ENCODE measurements at regions not wholly inside any gene's neighbourhood (a gene's known extent, or its start where the extent isn't known, plus 50 kb on each side); places are given as distances from the start of the nearest gene placed in this dataset.
"Not testable (repeated sequence)": the region's sequence is repeated elsewhere in the genome, so short reads cannot be mapped to it uniquely, and the experiment has no call there.

DNA sequence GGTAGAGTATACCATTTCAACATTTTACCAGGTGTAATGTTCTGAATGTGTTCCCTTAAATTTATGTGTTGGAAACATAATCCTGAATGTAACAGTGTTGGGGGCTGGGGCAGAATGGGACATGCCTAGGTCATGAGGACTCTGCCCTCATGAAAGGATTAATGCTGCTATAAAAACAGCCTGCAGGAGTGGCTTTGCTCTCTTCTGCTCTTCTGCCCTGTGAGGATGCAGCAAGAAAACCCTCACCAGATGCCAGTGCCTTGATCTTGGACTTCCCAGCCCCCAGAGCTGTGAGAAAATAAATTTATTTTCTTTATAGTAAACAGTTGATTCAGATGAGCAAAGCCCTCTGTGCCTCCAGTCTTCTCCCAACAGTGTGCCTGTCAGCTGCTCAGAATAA is 326.0 kb upstream of the ONECUT1 start:
- DNase-seq, result no peak

DNA sequence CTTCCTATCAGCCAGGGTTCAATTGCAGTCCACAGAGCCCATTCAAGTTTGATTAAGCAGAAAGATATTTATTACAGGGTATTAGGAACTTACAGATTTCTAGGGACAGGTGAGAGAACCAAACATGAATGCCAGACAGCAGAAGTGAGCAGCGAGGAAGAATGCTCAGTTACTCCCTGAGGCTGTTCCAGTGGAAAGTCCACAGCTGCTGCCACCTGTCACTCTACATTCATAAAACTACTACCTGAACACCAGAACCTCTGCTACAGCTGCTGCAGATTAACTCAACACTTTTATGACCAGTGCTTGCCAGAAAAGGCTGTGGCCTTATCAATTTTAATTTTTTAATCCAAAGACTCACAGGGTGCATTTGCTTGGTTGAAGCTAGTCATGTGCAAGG is 325.4 kb upstream of the ONECUT1 start:
- DNase-seq, result no peak

DNA sequence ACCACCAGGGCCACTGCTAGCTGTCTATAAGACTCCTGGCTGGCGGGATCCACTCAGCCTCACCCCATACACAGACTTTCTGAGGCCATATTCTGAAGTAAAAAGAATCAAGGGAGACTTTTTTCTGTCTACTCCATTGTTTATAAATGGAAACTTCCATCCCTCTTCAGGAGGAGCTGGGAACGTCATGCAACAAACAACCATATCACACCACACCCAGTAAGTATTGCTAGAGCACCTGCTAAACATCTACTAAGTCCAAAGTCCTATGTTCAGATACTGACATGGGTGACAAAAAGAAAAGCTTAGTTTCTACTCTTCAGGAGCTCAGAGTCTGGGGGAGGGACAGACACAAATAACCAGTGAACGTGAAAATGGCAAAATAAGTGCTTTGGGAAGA is 324.8 kb upstream of the ONECUT1 start:
- no peak for DNase-seq

DNA sequence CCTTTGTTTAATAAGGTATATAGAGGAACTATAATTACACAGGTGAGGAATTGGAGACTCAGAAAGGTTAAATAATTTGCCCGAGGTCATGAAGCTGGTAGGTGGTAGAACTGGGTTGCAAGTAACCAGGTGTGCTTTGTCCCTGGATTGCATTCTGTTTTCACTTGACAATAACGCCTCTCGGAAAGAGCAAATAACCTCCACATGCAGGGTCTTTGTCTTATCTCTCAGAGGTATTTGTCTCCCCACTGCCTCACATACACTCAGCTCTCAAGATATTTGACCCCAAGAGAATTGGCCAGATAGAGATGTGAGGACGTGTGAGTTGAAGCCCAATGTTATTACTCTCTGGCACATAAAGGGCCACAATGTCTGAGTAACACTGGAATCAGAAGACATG is 320.9 kb upstream of the ONECUT1 start:
- no peak for DNase-seq

DNA sequence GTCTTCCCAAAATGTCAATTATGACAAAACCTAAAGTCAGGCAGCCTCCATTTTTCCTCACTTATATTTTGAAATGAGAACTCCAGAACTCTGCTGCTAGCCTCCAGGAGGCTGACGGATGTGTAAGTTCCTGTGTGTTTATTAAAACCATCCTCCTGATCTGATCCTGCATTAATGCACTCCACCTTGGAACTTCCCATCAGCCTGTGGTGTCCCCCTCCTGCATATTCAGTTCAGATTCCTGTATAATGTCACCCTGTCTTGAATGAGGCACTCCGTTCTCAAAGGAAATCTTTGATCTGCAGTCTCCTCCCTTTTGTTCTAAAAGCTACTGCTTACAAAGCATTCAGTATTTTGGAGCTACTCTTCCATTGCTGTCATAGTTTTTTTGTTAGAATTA is 318.2 kb upstream of the ONECUT1 start:
- no peak for DNase-seq

DNA sequence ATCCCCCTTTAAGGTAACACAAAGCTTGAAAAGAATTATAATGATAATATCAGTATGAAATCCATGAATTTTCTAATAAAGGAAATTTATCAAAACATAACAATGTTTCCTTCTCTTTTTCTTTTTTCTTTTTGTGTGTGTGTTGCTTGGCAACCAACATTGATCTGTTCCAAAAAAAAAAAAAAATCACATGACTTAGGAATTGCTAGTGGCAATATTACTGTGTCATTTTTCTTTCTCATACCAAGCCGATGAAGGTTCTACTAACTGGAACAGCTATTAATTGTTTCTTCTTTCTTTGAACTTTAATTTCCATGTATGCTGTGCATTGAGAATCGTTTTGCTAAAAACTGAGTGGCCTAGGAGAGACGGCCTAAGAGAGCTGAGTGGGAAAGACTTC is 317.7 kb upstream of the ONECUT1 start:
- DNase-seq, result no peak

DNA sequence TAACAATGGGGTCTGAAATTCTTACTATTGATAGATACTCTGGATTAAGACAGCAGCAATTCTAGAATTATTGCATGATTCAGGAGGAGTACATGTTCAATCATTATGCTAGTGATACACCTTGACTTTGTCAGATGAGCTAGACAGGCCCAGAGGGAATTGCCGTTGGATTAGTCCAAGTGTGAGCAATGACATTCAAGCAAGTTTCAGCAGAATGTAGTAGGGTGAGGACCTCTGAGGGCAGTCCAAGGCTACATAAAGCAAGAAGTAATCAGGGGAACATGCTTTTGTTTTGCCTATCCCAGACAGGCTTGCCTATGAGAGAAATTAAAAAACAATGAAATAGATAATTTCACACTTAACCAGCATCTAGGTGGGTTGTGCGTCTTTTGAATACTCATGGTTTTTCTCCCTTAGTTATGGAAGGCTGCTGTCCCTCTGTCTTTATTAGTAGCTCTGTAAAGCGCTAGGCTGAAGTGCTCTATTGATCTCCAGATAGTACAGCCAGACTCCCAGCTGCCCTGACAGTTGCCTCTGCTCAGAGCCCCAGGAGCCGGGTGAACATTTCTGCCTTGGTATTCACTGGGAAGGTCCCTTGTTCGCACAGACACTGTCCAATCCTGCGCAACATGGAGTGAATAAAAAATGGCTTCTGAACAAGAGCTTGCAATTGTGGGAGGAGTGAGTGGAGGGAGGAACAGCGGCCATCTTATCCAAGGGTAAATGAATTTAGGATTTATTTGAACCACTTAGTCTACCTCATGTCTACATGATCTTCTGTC is 316.6 kb upstream of the ONECUT1 start:
- DNase-seq, result no peak

DNA sequence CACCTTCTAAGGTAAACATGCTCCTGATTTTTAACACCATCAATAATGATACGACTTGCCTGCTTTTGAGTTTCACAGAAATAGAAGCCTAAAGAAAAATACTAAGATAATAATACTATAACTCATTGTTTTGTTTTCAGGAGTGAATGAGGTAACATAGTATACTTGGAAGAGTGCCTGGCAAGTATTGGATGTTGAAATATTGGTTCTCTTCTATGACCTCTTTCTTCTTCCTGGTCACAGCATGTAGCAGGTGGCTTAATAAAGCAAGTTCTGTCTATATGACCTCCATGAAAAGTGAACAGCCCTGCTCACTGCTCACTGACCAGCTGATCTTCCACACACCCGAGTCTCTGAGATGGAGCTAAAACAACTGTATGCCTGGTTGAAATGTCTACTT is 312.3 kb upstream of the ONECUT1 start:
- no peak for DNase-seq

DNA sequence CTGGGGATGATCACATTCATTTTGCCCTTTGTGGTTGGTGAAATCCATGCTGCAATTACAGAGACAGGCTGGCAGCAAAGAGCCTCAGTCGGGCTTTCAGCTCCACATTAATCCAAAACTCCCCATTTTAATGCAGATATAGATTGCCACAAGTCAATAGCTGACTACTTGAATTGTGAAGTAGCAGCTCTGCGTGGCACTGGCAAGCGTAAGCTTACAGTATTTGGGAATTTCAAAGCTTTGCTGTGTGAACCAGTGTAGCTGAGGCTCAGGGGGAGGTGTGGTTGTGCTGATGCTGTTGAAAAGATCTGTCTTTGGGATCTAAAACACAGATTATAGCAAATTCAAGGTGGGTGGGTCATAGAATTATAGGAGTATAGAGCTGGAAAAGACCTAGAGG is 290.3 kb upstream of the ONECUT1 start:
- DNase-seq, result no peak

DNA sequence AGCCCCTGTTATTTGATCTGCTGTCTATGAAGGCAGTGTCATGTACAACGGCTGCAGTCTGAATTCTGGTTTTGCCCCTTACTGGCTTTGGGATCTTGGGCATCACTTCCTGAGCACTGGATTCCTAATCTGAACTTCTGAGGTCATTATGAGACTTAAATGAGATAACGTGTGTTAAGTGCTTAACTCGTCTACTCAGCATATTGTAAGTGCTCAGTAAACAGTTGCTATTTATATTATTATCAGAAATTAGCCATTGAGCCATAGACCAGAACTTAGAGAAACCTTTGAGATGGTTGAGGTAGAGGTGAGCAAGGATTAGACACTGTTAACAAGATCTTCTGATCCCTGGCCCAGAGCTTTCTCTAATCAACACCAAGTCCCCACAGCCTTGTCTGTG is 284.1 kb upstream of the ONECUT1 start:
- no peak for DNase-seq

DNA sequence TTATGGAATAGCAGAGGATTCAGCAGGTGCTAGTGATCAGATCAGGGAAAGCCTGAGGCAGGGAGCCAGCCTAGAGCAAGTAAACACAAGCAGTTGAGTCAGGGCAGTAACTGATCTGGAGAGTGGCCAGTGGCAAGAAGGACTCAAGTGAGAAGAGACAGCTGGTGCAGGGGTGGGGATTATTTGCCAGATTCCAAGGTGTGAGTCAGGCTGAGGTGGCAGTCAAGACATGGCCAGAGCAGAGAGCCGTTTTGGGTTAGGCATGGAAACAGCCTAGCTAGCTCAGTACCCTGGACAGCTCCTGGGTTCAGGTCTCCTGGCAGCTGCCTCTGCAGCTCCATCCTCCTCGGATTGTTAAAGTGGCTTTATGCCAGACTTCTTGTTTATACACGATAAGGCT is 281.9 kb upstream of the ONECUT1 start:
- DNase-seq, result no peak

DNA sequence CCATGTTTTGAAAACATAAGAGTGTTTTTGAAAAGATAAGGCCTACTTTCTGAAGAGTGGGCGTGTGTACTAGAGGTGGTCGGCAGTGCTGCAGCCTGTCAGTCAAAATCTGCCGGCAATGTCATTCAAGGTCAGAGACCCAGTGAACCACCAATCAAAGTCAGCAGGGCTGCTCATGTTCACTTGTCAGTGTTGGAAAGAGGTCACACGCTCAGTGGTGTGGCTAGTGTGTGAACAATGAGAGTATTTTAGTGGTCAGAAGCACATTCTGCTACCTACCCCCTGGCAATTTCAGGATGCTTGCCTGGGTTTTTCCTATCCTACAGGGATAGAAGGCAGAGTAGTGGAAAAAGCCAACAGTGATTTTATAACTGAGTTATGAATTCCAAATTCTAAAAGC is 278.5 kb upstream of the ONECUT1 start:
- DNase-seq, result no peak

DNA sequence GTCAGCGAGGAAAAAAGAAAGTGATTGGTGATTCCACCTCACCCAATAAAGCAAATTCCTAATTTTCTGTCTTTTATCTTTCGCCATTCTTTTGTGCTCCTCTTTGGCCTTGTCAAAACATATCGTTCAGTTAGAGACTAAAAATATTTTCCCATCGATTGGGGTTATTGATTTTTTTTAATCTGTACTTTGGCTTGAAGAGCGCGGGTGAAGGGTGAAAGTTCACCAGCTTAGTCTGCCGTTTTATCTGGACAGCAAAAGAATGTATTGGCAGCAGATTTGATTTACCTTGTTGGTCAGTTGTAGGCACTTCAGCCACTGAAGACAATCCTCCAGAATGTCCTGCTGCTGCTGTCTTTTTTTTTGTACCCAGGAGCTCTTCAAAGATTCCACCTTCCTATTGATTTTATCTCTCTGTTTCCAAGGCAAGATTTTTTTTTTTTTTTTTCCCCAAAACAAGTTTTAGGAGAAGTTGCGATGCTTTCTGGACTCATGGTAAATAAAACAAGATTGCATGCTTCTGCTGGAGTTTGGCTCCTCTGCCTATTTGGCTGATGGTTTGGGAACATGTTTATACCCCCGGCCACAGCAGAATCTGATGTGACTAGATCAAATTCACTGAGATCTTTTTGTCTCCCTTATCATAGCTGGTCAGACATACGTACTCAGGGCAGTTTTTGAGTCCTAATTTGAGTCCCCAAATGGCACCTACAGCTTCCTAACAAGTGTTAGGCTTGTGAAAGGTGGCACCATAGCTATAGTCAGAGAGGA is 269.3 kb upstream of the ONECUT1 start:
- no peak for DNase-seq

DNA sequence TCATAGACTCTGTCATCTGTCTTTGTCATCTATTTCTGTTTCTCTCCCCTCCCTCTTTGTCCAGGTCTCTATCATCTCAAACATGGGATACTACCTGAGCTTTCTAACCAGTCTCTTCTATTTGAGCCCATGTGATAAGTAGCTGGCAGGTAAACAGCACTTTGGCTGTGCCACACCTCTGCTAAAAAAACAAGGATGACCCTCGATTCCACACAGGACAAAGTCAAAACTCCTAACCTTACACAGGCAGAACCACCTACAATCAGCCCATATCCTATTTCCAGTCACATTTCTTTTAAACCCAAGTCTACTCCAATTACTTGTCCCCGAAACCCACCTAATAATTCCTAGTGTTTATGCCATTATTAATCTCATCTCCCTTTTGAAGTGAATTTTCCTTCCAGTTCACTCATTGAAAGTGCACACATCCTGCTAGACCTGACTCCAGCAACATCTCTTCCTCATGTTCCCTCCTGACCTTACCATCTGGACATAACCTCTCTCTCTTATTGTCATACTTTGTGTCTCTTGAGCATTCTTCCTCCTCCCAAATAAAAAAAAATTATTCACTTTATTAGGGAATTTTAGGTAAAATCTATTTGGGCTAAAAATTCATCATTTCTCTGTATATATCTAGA is 256.1 kb upstream of the ONECUT1 start:
- no peak for DNase-seq

DNA sequence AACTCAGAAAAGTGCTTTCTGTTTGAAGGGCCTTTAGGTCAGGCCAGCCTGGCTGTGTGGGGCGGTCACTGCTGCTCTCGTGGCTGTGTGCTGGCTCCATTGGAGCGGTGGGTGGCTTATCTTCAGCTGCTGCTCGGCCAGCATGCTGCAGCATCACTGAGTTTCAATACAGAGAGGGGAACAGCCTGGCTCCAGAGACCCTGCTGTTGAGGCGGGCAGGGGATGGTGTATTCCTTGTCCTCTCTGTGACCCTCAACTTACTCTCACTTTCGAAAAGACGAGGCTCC is 248.5 kb upstream of the ONECUT1 start:
- DNase-seq, result no peak

DNA sequence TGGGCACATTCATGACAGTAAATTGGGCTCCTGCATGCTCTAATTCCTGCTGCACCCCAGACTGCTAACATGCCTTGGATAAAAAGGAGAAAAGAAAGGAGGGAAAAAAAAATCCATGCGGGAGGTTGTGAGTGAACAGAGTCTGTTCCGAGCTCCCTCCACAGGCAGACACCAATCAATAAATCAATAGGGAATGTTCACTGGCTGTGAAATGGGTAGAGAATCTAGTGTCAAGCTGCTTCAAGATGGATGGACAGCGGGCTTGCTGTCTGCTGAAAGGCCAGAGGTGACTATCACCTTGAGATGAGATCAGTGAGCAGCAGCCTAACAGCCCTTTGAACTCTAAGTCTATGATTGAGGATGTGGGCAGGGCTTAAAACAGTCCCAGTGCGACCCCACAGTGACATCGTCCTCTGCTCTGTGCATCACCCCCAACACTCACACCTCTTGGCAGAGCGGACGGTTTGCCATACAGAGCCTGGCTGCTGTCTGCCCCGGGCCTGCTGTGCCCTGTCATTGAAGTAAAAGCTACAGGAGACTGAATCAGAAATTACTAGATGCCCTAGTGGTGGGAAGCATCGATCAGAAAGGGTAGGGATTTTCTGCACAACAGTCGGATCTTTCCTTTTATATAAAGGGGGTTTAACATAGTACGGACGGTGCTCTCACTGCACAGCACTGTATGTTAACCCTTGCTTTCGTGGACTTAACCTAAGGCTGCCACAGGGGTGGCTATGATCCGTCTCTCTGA is 247.9 kb upstream of the ONECUT1 start:
- DNase-seq, result no peak

DNA sequence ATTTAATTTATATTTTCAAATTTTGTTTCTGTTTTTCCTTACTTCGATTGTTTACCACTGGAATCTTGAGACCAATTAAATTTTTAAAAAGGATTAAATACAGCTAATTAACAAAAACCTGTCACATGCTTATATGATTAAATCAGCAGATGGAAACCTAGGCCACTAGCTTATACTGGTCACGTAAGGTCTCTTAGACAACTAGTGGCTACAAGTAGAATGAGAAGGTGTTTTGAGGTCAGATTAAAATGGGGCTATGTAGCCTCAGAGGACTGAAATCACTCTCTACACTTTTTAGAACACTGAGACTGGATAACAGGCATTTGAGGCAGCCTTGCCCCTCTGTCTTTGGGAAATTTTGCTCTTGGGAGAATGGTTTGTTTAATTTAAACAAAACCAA is 246.5 kb upstream of the ONECUT1 start:
- no peak for DNase-seq

DNA sequence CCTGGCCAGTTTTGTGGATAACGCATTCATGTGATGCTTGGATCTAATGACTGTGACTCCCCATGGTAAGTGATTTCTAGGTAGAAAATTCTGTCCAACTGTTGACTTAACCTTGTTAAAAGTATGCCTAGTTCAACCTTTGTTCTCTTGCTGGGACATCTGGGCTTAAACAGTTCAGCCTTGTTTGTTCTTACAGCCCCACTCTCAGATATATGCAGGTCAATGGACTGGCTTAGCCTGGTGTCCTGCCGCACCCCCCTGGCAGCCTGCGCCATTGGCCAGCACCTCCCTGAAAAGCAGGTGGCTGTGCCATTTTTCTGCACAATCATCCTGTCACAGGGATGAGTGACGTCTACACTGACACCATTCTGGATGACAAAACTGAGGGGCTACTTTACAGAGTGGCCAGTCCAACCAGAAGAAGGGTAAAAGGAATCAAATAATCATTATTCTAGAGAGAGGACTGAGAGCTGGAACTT is 244.7 kb upstream of the ONECUT1 start:
- no peak for DNase-seq

DNA sequence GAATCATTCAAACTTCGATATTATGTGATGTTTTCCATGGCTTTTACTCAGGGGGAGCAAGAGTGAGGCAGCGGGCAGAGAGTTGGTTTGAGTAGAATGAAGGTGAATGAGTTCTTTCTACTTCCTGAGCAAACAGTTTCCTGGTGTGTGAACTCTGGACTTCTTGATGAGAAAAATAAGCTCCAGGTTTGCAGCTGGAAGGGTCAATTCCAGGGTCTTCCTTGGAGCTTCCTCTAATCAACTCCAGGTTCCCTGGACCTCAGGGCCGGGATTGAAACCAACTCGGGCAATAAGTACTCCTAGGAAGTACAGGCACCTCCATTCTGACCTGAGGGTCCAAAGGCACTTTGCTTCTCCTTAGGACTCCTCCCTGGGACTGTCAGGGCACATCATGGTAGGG is 243.6 kb upstream of the ONECUT1 start:
- DNase-seq, result no peak

DNA sequence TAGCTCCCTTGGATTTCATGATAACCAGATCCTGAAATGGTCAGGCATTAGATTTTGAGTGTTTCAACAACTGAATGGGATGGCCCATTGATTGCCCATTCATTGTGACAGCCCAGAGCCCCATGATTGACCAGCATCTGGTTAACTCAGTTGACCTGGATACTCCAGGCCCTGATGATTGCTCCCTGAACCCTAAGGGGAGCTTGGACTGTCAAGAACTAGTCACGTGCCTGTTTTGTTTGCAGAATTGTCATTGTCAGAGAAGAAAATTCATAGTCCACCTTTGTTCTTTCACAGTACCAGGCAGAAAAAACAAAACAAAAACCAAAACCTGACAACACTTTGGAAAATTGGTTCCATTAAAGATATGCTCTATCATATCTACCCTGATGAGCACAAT is 241.3 kb upstream of the ONECUT1 start:
- no peak for DNase-seq

DNA sequence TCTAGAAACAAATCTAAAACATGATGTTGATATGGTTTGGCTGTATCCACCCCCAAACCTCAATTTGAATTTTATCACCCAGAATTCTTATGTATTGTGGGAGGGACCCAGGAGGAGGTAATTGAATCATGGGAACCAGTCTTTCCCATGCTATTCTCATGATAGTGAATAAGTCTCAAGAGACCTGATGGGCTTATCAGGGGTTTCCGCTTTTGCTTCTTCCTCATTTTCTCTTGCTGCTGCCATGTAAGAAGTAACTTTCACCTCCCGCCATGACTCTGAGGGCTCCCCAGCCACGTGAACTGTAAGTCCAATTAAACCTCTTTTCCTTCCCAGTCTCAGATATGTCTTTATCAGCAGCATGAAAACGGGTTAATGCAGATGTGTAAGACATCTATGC is 232.7 kb upstream of the ONECUT1 start:
- no peak for DNase-seq

DNA sequence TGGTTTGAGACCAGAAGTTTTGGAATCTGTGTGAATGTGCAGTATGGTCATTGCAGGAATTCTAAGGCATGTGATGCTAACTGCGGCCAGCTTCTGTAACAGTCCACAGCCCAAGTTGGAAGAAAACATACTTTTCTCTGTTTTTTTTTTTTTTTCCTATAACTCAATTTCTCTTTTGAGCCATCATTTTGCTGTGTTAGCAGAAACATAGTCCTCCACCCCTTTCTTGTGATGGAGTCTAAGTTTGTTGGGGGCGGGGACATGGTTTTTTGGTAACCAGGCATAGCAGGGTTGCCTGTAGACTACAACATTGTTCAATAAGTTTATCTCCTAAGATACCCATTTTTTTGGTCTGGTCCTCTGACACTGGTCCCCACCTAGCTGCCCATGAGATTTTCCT is 223.2 kb upstream of the ONECUT1 start:
- no peak for DNase-seq

DNA sequence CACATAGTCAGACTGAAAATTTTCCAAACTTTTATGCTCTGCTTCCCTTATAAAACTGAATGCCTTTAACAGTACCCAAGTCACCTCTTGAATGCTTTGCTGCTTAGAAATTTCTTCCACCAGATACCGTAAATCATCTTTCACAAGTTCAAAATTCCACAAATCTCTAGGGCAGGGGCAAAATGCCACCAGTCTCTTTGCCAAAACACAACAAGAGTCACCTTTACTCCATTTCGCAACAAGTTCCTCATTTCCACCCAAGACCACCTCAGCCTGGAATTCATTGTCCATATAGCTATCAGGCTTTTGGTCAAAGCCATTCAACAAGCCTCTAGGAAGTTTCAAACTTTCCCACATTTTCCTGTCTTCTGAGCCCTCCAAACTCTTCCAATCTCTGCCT is 221.6 kb upstream of the ONECUT1 start:
- not testable (repeated sequence) for DNase-seq

DNA sequence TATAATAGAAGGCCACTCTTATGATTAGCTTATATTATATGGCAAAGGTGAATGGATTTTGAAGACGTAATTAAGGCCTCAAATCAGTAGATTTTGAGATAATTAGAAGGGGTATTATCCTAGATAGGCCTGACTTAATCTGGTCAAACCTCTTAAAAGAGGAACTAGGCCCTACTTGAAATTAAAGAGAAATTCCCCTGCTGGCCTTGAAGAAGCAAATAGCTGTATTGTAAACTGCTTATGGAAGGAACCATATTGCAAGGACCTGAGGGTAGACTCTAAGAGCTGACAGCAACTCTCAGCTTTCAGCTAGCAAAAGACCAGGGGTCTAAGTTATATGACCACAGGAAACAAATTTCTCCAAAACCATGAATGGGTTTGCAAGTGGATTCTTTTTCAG is 219.0 kb upstream of the ONECUT1 start:
- DNase-seq, result no peak

Measured in CD4-positive, alpha-beta T cell treated with Interleukin-10 for 1 hour (primary cell).